K562 (cell line): ENCODE measurements at regions not wholly inside any gene's neighbourhood (a gene's known extent, or its start where the extent isn't known, plus 50 kb on each side); places are given as distances from the start of the nearest gene placed in this dataset.

Experiments
- CREB1 ChIP-seq, 2 experiments: sonication (generic) in 1 of 2; formaldehyde crosslinking in 1 of 2; IDR thresholded peaks; 2 replicates each; pipeline versions ENCODE4 v1.6.1 to v1.8.0; 2012 to 2022; ENCODE audit warnings: inconsistent platforms in 1 of 2, mild to moderate bottlenecking in 1 of 2, missing genetic modification reagents in 1 of 2, moderate library complexity in 1 of 2
- CTCF ChIP-seq, 3 experiments: IDR thresholded peaks in 2 of 3; conservative IDR thresholded peaks in 1 of 3; 2 replicates each; pipeline ENCODE4 v1.5.1; 2011 to 2012; ENCODE audit warnings: low read length in 3 of 3, mild to moderate bottlenecking in 3 of 3, control low read depth in 2 of 3, improper control_type of control experiment in 1 of 3, inconsistent platforms in 1 of 3, low read depth in 1 of 3, mixed read lengths in 1 of 3, moderate library complexity in 1 of 3; ENCODE audit not compliant: insufficient read depth in 2 of 3
- POLR2A ChIP-seq: fragments of 450-650 bp; conservative IDR thresholded peaks from 2 replicates; pipeline ENCODE4 v1.6.1; 2016
- TEAD2 ChIP-seq: fragments of 450-650 bp; IDR thresholded peaks from 2 replicates; pipeline ENCODE4 v1.6.1; 2016; ENCODE audit warnings: missing genetic modification characterization, control low read depth, missing compliant biosample characterization
- ZKSCAN1 ChIP-seq: fragments of 150-350 bp; IDR thresholded peaks from 2 replicates; pipeline ENCODE4 v1.6.1; 2016; ENCODE audit warnings: low read depth, low read length
- ZNF512 ChIP-seq: IDR thresholded peaks from 2 replicates; pipeline ENCODE4 v1.6.1; 2016; ENCODE audit warnings: missing genetic modification characterization, missing compliant biosample characterization
- ZNF707 ChIP-seq: fragments of 250-450 bp; sonication (Bioruptor Pico); conservative IDR thresholded peaks from 2 replicates; pipeline ENCODE4 v1.8.0; 2022; ENCODE audit warnings: inconsistent platforms, mild to moderate bottlenecking, moderate library complexity
- ZSCAN29 ChIP-seq: fragments of 450-650 bp; IDR thresholded peaks from 2 replicates; pipeline ENCODE4 v1.6.1; 2017

DNA sequence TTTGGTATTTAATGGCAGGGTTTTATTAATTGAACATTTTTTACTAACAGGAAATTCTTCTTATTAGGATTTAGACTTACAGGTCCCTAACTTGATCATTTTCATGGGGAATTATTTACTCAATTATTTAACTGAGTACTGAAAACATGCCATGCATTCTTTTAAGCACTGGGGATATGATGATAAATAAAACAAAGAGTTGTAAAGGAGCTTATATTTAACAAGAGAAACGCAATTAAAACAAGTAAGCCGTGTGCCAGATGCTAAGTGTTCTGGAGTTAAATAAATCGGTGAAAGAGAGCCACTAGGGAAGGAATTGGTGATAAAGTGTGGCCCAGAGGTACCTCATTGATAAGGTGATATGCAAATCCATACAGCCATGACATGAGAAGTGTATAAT is 214.2 kb upstream of the HTR1E start:
- TF ChIP-seq CTCF (IDR thresholded peaks at IDR 0.05 in 2 of 3, conservative IDR thresholded peaks at IDR 0.05 in 1 of 3; ENCODE audit: insufficient read depth in 2 of 3, low read depth in 1 of 3, low read length in 3 of 3) (no peak), TEAD2 (no peak), POLR2A (no peak), ZNF707 (CRISPR knock-in tag) (no peak), ZKSCAN1 (no peak), CREB1 (IDR thresholded peaks at IDR 0.05) (no peak), CREB1 (CRISPR knock-in tag; IDR thresholded peaks at IDR 0.05) (no peak), ZNF512 (tag) (no peak), ZSCAN29 (no peak)
